SW480 (cell line): ENCODE measurements at regions not wholly inside any gene's neighbourhood (a gene's known extent, or its start where the extent isn't known, plus 50 kb on each side); places are given as distances from the start of the nearest gene placed in this dataset.
"Not testable (repeated sequence)": the region's sequence is repeated elsewhere in the genome, so short reads cannot be mapped to it uniquely, and the experiment has no call there.

ENCODE experiments used
- DNase-seq: peaks from one replicate; pipeline ENCODE4 v3.0.0-alpha.2; 2016; ENCODE audit warnings: low spot score

- DNase-seq = no peak
Observed at GRCh38 chr5:38607396-38607795, 51.0 kb upstream of the LIFR start.

GRCh38 chr5:38607930-38608564 is 51.6 kb upstream of the LIFR start:
- DNase-seq = no peak

GRCh38 chr5:38608874-38609273 is 52.4 kb upstream of the LIFR start:
- DNase-seq = no peak

GRCh38 chr5:38612851-38613250 is 56.4 kb upstream of the LIFR start:
- DNase-seq = no peak

- no peak for DNase-seq
Observed at GRCh38 chr5:38613490-38613889, 57.0 kb upstream of the LIFR start.

- no peak for DNase-seq
Observed at GRCh38 chr5:38613992-38614836, 57.8 kb upstream of the LIFR start.

GRCh38 chr5:38615042-38615441 is 58.6 kb upstream of the LIFR start:
- no peak for DNase-seq

- no peak for DNase-seq
Observed at GRCh38 chr5:38615981-38616451, 59.6 kb upstream of the LIFR start.

- DNase-seq = no peak
Observed at GRCh38 chr5:38618154-38618553, 61.7 kb upstream of the LIFR start.

GRCh38 chr5:38621331-38621730 is 64.9 kb upstream of the LIFR start:
- no peak for DNase-seq

- no peak for DNase-seq
Observed at GRCh38 chr5:38621840-38622437, 65.5 kb upstream of the LIFR start.

- DNase-seq = no peak
Observed at GRCh38 chr5:38622723-38623129, 66.3 kb upstream of the LIFR start.

GRCh38 chr5:38624541-38624940 is 68.1 kb upstream of the LIFR start:
- DNase-seq = not testable (repeated sequence)

- not testable (repeated sequence) for DNase-seq
Observed at GRCh38 chr5:38631376-38631775, 74.9 kb upstream of the LIFR start.

GRCh38 chr5:38634568-38635369 is 78.3 kb upstream of the LIFR start:
- DNase-seq = no peak

- no peak for DNase-seq
Observed at GRCh38 chr5:38636626-38637025, 80.2 kb upstream of the LIFR start.

- no peak for DNase-seq
Observed at GRCh38 chr5:38638656-38639055, 82.2 kb upstream of the LIFR start.

GRCh38 chr5:38639377-38640358 is 83.2 kb upstream of the LIFR start:
- DNase-seq = no peak

- no peak for DNase-seq
Observed at GRCh38 chr5:38641003-38641402, 84.6 kb upstream of the LIFR start.

GRCh38 chr5:38642189-38642911 is 85.9 kb upstream of the LIFR start:
- no peak for DNase-seq
